LNCaP clone FGC (cell line): ENCODE measurements at regions not wholly inside any gene's neighbourhood (a gene's known extent, or its start where the extent isn't known, plus 50 kb on each side); places are given as distances from the start of the nearest gene placed in this dataset.
"Not testable (repeated sequence)": the region's sequence is repeated elsewhere in the genome, so short reads cannot be mapped to it uniquely, and the experiment has no call there.

Source experiments
- DNase-seq: peaks from one replicate; pipeline ENCODE4 v3.0.0-alpha.2; 2011; ENCODE audit warnings: low read depth
- H3K4me3 ChIP-seq: 2 replicates; pipeline ENCODE4 v1.5.1; 2011; ENCODE audit warnings: mild to moderate bottlenecking, low read depth, low read length, control low read depth
- CTCF ChIP-seq: IDR thresholded peaks from 2 replicates; pipeline ENCODE4 v1.5.1; 2012; ENCODE audit warnings: mild to moderate bottlenecking; ENCODE audit not compliant: control insufficient read depth, insufficient read depth; ENCODE audit errors: extremely low read depth

DNA sequence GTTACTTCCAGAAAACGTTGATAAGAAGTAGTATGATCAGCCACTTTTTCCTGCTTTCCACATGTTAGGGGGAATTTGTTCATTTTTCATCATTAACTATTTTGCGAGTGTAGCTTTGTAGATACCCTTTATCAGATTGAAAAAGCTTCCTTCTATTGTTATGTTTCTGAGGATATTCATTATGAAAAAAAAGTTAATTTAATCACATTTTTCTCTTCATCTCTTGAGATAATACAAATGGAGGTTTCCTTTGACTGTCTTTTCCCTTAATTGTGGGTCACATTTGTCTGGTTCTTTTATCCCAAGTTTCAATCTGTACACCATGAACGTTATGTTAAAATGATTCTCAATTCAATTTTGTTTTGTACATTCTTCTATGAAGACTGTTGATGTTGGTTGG is 875.7 kb downstream of the SLC6A15 start:
- no peak overlapping the region for H3K4me3 ChIP-seq
- TF ChIP-seq CTCF = no peak
- no peak for DNase-seq

GRCh38 chr12:84035766-84036165 is 876.8 kb downstream of the SLC6A15 start:
- H3K4me3 ChIP-seq = no peak overlapping the region
- TF ChIP-seq CTCF = no peak
- no peak for DNase-seq

GRCh38 chr12:84034871-84035270 is 877.7 kb downstream of the SLC6A15 start:
- no peak for TF ChIP-seq CTCF
- H3K4me3 ChIP-seq = no peak overlapping the region
- no peak for DNase-seq

DNA sequence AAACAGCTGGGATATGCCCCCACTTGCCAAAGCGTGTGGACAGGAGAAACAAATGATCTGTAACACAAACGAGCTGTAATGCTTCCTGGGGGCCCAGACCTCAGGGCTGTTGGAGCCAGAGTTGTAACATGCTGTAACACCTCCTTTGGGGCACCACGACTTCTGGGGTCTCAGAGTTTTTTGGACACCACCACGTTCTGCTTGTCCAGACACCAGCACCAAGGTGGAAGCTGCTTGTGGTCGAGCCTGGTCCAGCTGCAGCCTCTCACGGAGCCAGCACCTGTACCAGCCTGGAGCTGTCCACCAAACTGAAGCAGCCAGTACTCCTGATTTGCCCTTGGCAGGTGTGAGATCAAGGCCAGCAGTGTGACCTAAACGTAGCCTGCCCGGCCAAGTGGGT is 879.4 kb downstream of the SLC6A15 start:
- no peak for TF ChIP-seq CTCF
- no peak for DNase-seq

DNA sequence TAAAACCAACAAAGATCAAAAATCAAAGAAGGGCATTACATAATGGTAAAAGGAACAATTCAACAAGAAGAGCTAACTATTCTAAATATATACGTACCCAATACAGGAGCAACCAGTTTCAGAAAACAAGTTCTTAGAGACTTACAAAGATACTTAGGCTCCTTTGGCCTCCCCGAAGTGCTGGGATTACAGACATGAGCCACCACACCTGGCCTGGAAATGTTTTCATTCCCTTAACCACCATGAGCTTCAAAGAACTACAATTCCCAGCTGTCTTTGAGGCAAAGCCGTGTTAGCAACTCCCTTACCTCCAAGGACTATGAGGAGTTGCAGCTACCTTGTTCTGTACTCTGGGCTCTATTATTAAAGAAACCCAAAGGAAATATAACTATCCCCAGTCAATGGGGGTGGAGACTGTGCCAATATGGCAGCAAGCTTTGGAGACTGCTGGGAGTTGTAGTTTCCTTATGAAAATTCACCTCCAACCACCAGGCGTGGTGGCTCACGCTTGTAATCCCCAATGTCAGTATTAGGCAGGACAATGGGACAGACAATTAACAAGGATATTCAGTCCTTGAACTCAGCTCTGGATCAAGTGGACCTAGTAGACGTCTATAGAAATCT is 893.9 kb downstream of the SLC6A15 start:
- H3K4me3 ChIP-seq, DNase-seq: not testable (repeated sequence)

More for the DNA sequence above, 879.4 kb downstream of the SLC6A15 start:
- no peak overlapping the region for H3K4me3 ChIP-seq

DNA sequence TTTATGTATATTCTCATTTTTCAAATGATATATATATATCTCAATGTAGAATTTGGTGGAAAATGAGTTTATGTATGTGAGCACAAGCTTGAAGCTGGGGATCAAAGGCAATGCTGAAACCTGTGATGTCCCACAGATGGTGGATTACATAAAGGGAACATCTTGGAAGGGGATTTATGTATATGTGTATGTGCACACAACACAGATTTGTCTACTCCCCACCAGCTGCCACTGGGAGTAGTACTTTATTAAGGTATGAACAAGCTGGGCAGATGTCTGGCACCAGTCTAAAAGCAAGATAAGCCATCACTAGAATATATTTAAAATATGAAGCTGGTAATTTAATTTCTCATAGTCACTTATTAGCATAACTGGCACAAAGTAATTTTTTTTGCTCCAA is 895.6 kb downstream of the SLC6A15 start:
- no peak overlapping the region for H3K4me3 ChIP-seq
- no peak for TF ChIP-seq CTCF
- no peak for DNase-seq

DNA sequence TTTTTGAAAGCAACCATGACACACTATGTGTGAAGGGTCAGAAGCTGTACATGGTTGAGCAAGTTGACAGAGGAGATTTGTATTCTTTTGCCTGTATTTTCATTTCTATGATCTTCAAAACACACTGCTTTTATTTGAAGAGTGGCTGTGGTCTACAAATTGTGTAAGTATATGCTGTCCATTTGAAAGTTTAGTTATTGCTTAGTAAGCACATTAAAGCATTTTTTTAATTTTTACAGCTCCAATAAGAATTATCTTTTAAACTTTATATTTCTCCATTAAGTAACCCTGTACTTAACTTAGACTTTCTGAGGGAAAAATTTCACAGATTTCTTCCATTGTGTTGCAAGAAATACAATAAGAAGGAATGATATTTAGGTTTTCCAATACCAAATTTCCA is 915.2 kb downstream of the SLC6A15 start:
- DNase-seq = no peak
- no peak for TF ChIP-seq CTCF
- H3K4me3 ChIP-seq = no peak overlapping the region
